ENCODE measurements at regions not wholly inside any gene's neighbourhood (a gene's known extent, or its start where the extent isn't known, plus 50 kb on each side); places are given as distances from the start of the nearest gene placed in this dataset.
"Not testable (repeated sequence)": the region's sequence is repeated elsewhere in the genome, so short reads cannot be mapped to it uniquely, and the experiment has no call there.

GRCh38 chr7:113705439-113705838 is 213.4 kb downstream of the PPP1R3A start:
- no peak for DNase-seq

GRCh38 chr7:113698556-113699220 is 220.1 kb downstream of the PPP1R3A start:
- DNase-seq = no peak

GRCh38 chr7:113694149-113694548 is 224.7 kb downstream of the PPP1R3A start:
- DNase-seq = no peak

DNA sequence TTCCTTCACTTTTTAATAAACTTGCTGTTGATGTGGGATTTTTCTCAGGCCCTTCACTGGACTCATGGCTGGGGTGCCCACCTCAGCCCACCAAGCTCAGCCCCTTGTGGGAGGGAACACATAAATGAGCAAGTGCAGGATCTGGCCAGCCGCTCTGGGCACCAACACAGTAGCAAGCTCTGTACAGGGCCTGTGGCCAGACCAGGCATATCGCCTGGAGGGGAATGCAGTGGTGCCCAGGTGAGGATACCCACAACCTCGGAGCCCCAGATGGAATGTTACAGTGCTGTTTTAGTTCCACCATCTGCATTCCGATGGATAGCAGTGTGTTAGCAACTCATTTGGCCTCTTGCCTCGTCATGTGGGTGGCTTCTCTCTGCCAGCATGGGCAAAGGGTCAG is 234.6 kb downstream of the PPP1R3A start:
- DNase-seq = no peak

DNA sequence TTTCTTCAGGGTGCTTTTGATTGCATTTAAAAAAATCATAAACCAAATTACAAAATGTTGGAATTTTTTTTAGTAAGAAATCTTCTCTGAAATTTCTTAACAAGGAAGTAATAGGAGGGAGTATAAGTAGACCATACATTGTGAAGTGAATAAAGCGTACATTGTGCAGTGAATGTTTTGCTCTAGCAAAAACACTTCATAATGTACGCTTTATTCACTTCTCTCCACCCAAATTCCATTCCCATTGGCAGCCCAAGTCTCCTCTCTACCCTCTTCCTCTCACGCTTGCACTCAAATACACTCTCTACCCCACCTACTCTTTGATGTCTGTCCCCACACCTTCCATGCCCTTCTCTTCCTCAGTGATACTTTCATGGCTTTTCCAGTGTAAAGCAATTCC is 241.0 kb downstream of the PPP1R3A start:
- no peak for DNase-seq

GRCh38 chr7:113664867-113665266 is 253.9 kb downstream of the PPP1R3A start:
- no peak for DNase-seq

- no peak for DNase-seq
Measured at GRCh38 chr7:113659416-113659815, 259.4 kb downstream of the PPP1R3A start.

GRCh38 chr7:113657603-113658002 is 261.2 kb downstream of the PPP1R3A start:
- no peak for DNase-seq

DNA sequence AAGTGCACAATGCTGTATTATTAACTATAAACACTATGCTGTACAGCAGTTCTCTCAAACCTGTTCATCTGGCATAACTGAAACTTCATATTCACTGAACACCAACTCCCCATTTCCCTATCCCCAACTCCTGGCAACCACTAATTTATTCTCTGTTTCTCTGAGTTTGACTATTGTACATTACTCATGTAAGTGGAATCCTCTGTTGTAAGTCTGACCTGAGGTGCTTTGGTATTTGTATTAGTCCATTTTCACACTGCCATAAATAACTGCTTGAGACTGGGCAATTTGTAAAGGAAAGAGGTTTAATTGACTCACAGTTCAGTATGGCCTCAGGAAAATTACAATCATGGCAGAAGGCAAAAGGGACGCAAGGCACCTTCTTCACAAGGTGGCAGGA is 266.3 kb downstream of the PPP1R3A start:
- no peak for DNase-seq

DNA sequence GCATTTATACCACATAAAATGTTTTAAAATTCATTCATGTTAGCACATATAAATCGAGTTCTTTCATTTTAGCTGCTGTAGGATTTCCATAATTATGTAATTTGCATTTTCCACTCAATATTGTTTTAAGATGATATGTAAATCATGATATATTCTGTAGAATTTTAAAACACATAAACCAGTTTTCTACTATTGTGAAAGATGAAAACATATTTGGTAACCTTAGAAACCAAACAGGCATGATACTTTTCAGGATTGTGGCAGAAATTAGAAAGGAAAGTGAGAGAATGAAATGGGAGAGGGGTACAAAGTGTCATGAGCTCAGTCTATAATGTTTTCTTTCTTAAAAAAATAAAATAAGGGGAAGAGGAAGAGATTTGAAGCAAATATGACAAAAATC is 269.3 kb downstream of the PPP1R3A start:
- DNase-seq = no peak

DNA sequence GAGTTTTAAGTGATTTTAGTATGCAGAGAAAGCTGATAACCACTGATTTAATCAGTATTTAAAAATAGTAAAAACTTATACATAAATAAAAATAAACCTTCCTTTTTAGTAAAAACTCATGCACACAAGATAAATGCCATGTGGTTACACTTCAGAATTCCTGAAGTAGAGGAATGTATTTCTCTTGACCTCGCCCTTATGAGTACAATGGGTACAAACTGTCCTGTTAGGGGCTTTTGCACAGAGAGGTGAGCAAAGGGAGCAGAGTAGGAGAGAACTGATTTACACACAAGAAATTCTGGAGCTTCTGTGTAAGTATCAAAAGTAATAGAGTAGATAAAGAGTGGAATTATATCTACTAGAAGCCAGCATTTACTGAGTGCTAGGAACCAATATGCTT is 279.6 kb downstream of the PPP1R3A start:
- DNase-seq = no peak

DNA sequence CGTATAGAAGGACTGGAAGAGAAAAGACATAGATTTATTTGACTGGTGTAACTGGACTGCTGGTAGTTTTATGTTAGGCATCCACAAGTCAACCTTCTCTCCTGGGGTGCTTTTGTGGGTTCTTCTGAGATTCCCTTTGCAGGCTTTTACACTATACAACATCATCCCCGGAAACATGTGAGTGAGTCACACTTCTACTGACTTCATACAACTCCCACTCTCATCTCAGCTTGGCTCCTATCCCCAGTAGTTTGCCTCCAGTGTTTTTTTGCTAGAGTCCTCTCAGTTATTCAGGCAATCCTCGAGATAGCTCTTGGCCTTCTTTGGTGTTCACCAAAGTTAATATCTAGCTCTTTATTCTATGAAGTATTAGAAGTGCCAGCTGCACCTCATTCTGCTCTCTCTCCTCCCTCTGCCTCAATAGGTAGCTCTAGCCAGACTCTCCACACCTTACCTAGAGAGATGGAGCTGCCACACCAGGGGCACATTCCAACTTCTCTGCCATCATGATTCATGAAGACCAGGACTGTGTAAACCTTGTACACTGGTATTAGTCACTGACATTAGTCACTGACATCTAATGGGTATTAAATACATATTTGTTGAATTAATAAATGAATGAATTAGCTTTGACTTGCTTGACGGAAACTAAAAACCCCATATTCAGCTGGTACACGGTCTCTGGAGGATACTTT is 281.9 kb downstream of the PPP1R3A start:
- DNase-seq = no peak

DNA sequence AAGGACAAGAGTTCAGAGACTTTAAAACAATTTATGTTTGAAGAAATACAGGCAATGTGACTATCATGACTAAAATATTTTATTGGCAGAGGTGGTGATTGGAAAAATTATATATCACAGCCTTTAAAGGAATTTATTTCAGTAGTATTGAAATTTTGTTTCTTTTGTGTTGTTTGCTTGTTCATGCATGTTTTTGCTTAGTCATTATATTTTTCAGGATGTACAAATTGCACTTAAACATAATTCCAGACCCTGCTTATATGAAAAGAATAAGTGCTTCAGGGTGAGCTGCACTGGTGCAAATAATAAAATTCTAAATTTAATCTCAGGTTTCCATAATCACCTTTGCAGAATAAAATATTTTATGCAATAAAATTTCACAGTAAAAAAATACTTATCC is 283.3 kb downstream of the PPP1R3A start:
- DNase-seq = no peak

GRCh38 chr7:113633073-113633472 is 285.7 kb downstream of the PPP1R3A start:
- no peak for DNase-seq

- no peak for DNase-seq
Measured at GRCh38 chr7:113628948-113629847, 289.6 kb downstream of the PPP1R3A start.

DNA sequence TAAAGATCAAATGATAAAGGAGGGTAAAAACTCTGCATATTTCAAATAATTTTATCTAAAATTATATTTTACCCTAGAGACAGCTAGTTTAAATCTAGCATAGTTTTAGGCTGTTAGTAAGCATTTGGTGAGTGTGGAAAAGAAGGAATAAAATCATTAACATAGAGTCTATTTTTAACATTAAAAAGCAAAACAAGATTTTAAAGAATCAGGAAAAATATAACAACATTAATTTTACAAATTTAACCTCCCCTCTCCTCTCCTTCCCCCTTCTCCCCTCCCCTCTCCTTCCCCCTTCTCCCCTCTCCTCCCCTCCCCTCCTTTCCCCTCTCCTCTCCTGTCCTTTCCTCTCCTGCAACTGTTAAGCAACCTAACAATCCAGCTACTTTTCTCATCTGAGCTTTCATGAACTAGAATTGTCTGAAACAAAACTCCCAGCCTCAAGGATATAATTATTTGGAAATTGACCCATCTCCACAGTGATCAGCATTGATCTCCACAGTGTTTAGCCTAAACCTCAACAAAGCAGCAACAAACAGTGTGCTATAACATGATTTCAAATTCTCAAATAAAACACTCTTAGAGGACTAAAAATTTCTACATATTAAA is 293.2 kb downstream of the PPP1R3A start:
- DNase-seq = no peak

GRCh38 chr7:113622796-113623195 is 296.0 kb downstream of the PPP1R3A start:
- DNase-seq = no peak

GRCh38 chr7:113610572-113610971 is 308.2 kb downstream of the PPP1R3A start:
- no peak for DNase-seq

GRCh38 chr7:113608782-113609181 is 310.0 kb downstream of the PPP1R3A start:
- DNase-seq = no peak

- no peak for DNase-seq
Measured at GRCh38 chr7:113606325-113606724, 312.5 kb downstream of the PPP1R3A start.

- DNase-seq = not testable (repeated sequence)
Measured at GRCh38 chr7:113600428-113600827, 318.4 kb downstream of the PPP1R3A start.

- not testable (repeated sequence) for DNase-seq
Measured at GRCh38 chr7:113593455-113593854, 325.4 kb downstream of the PPP1R3A start.

- not testable (repeated sequence) for DNase-seq
Measured at GRCh38 chr7:113592924-113593323, 325.9 kb downstream of the PPP1R3A start.
